Nephron (organoid): ENCODE measurements at regions not wholly inside any gene's neighbourhood (a gene's known extent, or its start where the extent isn't known, plus 50 kb on each side); places are given as distances from the start of the nearest gene placed in this dataset.
"Not testable (repeated sequence)": the region's sequence is repeated elsewhere in the genome, so short reads cannot be mapped to it uniquely, and the experiment has no call there.

ENCODE experiments used
- H3K27ac Mint-ChIP-seq, 3 experiments: 2 replicates each; pipeline ENCODE4 v1.8.0; 2020; ENCODE audit warnings: mixed read lengths in 3 of 3, mild to moderate bottlenecking in 2 of 3, moderate library complexity in 1 of 3
- H3K27me3 Mint-ChIP-seq: 2 replicates; pipeline ENCODE4 v1.8.0; 2021; ENCODE audit warnings: low read depth, mild to moderate bottlenecking, moderate library complexity, mixed read lengths
- H3K36me3 Mint-ChIP-seq: 2 replicates; pipeline ENCODE4 v1.8.0; 2020; ENCODE audit warnings: low read depth, mixed read lengths
- H3K4me1 Mint-ChIP-seq: 2 replicates; pipeline ENCODE4 v1.8.0; 2020; ENCODE audit warnings: mixed read lengths
- H3K4me3 Mint-ChIP-seq, 3 experiments: 2 replicates each; pipeline ENCODE4 v1.8.0; 2020; ENCODE audit warnings: mild to moderate bottlenecking in 3 of 3, mixed read lengths in 3 of 3, moderate library complexity in 2 of 3
- H3K9me3 Mint-ChIP-seq: 2 replicates; pipeline ENCODE4 v1.8.0; 2020; ENCODE audit warnings: mixed read lengths
- TF ChIP-seq, protein P1 (sequence below), 3 experiments: fragments of 200-600 bp; sonication (generic); IDR thresholded peaks; one replicate each; pipeline ENCODE4 v1.5.0; 2021; ENCODE audit warnings: antibody characterized with exemption in 3 of 3; ENCODE audit not compliant: unreplicated experiment in 3 of 3

GRCh38 chr9:117929868-117930267 is 225.7 kb downstream of the TLR4 start:
- no peak overlapping the region for H3K4me3 Mint-ChIP-seq

GRCh38 chr9:117932585-117932984 is 228.4 kb downstream of the TLR4 start:
- TF ChIP-seq, protein P1, sequence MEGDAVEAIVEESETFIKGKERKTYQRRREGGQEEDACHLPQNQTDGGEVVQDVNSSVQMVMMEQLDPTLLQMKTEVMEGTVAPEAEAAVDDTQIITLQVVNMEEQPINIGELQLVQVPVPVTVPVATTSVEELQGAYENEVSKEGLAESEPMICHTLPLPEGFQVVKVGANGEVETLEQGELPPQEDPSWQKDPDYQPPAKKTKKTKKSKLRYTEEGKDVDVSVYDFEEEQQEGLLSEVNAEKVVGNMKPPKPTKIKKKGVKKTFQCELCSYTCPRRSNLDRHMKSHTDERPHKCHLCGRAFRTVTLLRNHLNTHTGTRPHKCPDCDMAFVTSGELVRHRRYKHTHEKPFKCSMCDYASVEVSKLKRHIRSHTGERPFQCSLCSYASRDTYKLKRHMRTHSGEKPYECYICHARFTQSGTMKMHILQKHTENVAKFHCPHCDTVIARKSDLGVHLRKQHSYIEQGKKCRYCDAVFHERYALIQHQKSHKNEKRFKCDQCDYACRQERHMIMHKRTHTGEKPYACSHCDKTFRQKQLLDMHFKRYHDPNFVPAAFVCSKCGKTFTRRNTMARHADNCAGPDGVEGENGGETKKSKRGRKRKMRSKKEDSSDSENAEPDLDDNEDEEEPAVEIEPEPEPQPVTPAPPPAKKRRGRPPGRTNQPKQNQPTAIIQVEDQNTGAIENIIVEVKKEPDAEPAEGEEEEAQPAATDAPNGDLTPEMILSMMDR (IDR thresholded peaks at IDR 0.05; ENCODE audit: unreplicated experiment in 3 of 3), result no peak
- no peaks in the 10 kb centered on the region for H3K27me3 Mint-ChIP-seq
- H3K27ac Mint-ChIP-seq, result no peak overlapping the region
- no peaks in the 10 kb centered on the region for H3K4me1 Mint-ChIP-seq
- no peaks in the 10 kb centered on the region for H3K36me3 Mint-ChIP-seq
- H3K4me3 Mint-ChIP-seq, result no peak overlapping the region
- no peaks in the 10 kb centered on the region for H3K9me3 Mint-ChIP-seq

More at GRCh38 chr9:117929868-117930267, 225.7 kb downstream of the TLR4 start:
- H3K4me1 Mint-ChIP-seq, result no peaks in the 10 kb centered on the region
- TF ChIP-seq, protein P1 (IDR thresholded peaks at IDR 0.05; ENCODE audit: unreplicated experiment in 3 of 3), result no peak
- H3K36me3 Mint-ChIP-seq, result no peaks in the 10 kb centered on the region
- no peaks in the 10 kb centered on the region for H3K9me3 Mint-ChIP-seq
- no peaks in the 10 kb centered on the region for H3K27me3 Mint-ChIP-seq
- no peak overlapping the region for H3K27ac Mint-ChIP-seq

DNA sequence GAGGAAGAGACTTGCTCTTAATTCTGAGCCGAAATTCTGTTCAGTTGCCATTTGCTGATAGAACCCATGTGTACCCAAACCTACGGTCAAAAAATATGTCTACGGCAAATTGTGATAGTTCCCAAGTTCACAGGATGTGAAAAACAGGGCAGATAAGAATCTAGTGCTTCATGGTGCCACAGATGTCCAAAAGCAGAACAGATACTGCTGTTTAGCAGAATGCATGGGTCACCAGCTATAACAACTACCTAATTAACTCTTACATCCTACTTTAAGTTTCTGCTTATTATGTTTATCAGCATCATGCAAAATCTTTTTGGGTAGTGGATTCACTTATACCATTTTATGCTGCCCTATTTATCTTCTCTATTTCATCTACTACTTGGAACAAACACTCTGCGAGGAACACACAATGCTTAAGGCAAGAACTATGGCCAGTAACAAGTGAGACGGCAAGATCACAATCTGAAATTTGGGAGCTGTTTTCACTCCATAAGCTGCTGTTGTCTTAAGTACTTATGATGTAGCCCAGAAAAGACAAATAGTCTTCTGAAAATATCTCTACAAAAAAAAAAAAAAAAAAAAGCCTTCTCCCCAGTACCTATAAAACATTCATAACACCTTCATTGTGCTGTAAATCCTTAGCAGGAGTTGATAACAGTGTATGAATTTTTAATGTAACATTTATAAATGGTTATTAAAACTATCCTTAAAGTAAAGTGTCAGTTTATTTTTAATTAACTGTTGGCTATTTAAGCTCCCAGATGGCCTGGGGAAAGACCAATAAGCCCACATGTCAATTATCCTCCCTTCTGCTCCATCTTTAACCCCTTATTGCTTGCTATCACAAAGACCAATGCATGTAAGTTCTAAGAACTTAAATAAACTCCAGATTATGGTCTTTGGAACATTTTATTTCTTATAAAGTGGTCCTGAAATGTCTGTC is 232.3 kb downstream of the TLR4 start:
- Mint-ChIP-seq H3K27ac (no peak overlapping the region), H3K27me3 (no peaks in the 10 kb centered on the region), H3K36me3 (no peaks in the 10 kb centered on the region), H3K4me3 (no peak overlapping the region), H3K9me3 (no peaks in the 10 kb centered on the region), H3K4me1 (no peaks in the 10 kb centered on the region)
- TF ChIP-seq, protein P1 (IDR thresholded peaks at IDR 0.05; ENCODE audit: unreplicated experiment in 3 of 3), result no peak

- TF ChIP-seq, protein P1 (IDR thresholded peaks at IDR 0.05; ENCODE audit: unreplicated experiment in 3 of 3), result no peak
- H3K27me3 Mint-ChIP-seq, result no peaks in the 10 kb centered on the region
- no peaks in the 10 kb centered on the region for H3K36me3 Mint-ChIP-seq
- peak overlapping the region; percentile 2 to 76 (median 4) for H3K27ac Mint-ChIP-seq
- no peak overlapping the region for H3K4me3 Mint-ChIP-seq
- no peaks in the 10 kb centered on the region for H3K4me1 Mint-ChIP-seq
- H3K9me3 Mint-ChIP-seq, result no peaks in the 10 kb centered on the region
Measured at GRCh38 chr9:117938086-117938485, 233.9 kb downstream of the TLR4 start.

GRCh38 chr9:117938896-117939295 is 234.7 kb downstream of the TLR4 start:
- no peaks in the 10 kb centered on the region for H3K4me1 Mint-ChIP-seq
- peak overlapping the region; percentile 4 to 76 (median 17) for H3K27ac Mint-ChIP-seq
- TF ChIP-seq, protein P1 (IDR thresholded peaks at IDR 0.05; ENCODE audit: unreplicated experiment in 3 of 3), result no peak
- H3K27me3 Mint-ChIP-seq, result no peaks in the 10 kb centered on the region
- no peaks in the 10 kb centered on the region for H3K9me3 Mint-ChIP-seq
- no peak overlapping the region for H3K4me3 Mint-ChIP-seq
- H3K36me3 Mint-ChIP-seq, result no peaks in the 10 kb centered on the region

- not testable (repeated sequence) for H3K4me1 Mint-ChIP-seq, H3K36me3 Mint-ChIP-seq, H3K4me3 Mint-ChIP-seq, H3K9me3 Mint-ChIP-seq, H3K27ac Mint-ChIP-seq, H3K27me3 Mint-ChIP-seq
Measured at GRCh38 chr9:117944750-117945149, 240.5 kb downstream of the TLR4 start.
